GM12892 (cell line): ENCODE measurements at regions not wholly inside any gene's neighbourhood (a gene's known extent, or its start where the extent isn't known, plus 50 kb on each side); places are given as distances from the start of the nearest gene placed in this dataset.
"Not testable (repeated sequence)": the region's sequence is repeated elsewhere in the genome, so short reads cannot be mapped to it uniquely, and the experiment has no call there.

Experiments used
- DNase-seq: peaks from one replicate; pipeline ENCODE4 v3.0.0; 2011; ENCODE audit not compliant: insufficient read length
- FAIRE-seq: peaks from 2 replicates; lab custom pipeline; 2011; peaks lifted over from hg19 to GRCh38; lab: Jason Lieb, UNC
- POLR2A ChIP-seq: IDR thresholded peaks from 2 replicates; pipeline ENCODE4 v1.6.1; 2011; ENCODE audit warnings: low read depth, low read length, control low read depth
- POLR2AphosphoS5 ChIP-seq: IDR thresholded peaks from 2 replicates; pipeline ENCODE4 v1.6.1; 2011; ENCODE audit warnings: low read depth, low read length, control low read depth
- TAF1 ChIP-seq: IDR thresholded peaks from 2 replicates; pipeline ENCODE4 v1.6.1; 2011; ENCODE audit warnings: low read depth, mild to moderate bottlenecking, control low read depth, low read length, borderline replicate concordance

DNA sequence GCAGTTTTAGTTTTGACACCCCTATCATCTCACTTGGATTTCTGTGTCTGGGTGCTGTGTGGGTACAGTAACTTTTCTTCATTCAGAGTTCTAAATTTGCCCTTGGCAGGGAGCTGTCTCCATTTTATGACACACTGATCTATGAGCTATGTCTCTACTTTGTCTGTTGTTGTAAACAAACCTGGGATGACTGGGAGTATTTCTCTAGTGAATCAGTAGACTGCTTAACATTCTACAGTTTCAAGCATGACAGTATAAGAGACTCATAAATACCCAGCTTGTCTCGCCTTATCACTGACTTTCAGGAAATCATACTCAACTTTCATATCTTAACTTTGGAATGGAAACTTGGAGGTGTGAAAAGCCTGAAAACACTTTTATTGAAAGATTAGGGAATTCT is 212.1 kb upstream of the NUDT12 start:
- TF ChIP-seq POLR2A = no peak
- FAIRE-seq (no peak), DNase-seq (no peak)

DNA sequence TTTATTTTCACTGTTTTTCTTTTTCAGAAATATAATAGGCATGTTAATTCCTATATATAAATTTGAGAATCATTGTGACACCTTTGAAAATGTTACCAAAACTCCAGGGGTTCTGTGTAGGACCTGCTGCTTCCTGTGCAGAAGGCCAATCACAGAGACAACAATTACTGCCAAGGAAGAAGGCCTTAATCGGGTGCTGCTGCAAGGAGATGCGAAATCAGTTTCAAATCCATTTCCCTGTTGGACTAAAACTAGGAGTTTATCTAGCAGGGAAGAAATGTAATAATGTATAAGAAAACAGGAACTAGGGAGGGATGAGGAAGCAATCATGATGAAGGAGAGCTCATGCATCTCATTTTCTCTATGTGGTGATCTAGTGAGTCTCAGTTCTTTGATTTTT is 209.7 kb upstream of the NUDT12 start:
- no peak for FAIRE-seq
- DNase-seq = no peak

DNA sequence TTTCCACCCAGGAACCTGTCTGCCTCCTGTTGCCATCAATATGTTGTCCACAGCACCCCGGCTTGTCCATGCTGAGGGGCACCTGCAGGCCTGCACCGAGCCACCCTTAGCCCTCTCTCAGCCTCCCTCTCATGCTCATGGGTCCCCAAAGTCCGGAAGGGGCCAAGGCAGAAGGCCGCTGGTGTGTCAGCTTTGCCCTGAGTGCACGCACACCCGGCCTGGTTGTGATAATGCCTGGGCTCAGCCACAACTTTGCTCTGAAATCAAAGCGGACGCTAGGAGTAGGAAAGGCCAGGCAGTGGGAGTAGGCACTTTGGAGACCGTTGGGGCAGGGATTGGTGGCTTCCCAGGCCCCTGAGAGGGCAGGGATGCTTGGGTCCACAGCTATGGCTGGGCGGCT is 201.8 kb upstream of the NUDT12 start:
- DNase-seq (no peak), FAIRE-seq (no peak)
- TF ChIP-seq POLR2A (no peak), POLR2AphosphoS5 (no peak), TAF1 (no peak)

More for the DNA sequence above, 209.7 kb upstream of the NUDT12 start:
- TF ChIP-seq POLR2A (no peak), TAF1 (no peak), POLR2AphosphoS5 (no peak)

DNA sequence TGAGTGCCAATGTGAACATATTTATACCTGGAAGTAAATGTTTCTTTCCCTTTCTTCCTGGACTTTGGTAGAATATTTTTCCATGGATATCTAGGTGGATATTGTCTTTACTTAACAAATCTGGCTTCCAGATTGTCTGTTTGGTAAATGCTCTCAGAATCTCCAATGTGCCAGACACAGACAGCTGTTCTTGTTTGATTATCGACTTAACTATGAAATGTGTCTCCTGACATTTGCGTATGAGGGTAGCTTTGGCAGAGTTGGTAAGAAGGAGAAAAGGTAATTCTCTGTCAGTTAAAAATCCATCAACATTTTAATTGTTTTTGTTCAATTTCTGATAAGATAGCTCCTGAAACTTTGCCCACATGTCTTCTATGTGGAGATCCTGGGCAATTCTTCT is 196.4 kb upstream of the NUDT12 start:
- TF ChIP-seq POLR2A (no peak), TAF1 (no peak), POLR2AphosphoS5 (no peak)
- DNase-seq (no peak), FAIRE-seq (no peak)

DNA sequence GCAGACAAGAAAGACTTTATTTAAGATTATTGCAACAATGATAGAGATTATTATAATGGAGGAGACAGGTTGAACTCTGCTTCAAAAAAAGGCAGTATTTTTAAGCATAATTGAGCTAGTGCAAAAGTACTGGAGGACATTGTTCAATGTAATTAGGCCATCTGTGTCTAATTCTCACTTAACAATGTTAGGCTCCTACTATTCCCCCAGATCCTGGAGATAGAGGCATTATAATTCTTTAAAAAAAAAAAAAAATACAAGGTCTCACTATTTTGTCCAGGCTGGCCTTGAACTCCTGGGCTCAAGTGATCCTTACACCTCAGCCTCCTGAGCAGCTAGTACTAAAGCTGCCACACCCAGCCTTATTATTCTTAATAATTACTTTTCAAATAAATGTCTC is 193.4 kb upstream of the NUDT12 start:
- no peak for TF ChIP-seq POLR2A
- TF ChIP-seq POLR2AphosphoS5 = no peak
- no peak for TF ChIP-seq TAF1
- DNase-seq = no peak
- no peak for FAIRE-seq

DNA sequence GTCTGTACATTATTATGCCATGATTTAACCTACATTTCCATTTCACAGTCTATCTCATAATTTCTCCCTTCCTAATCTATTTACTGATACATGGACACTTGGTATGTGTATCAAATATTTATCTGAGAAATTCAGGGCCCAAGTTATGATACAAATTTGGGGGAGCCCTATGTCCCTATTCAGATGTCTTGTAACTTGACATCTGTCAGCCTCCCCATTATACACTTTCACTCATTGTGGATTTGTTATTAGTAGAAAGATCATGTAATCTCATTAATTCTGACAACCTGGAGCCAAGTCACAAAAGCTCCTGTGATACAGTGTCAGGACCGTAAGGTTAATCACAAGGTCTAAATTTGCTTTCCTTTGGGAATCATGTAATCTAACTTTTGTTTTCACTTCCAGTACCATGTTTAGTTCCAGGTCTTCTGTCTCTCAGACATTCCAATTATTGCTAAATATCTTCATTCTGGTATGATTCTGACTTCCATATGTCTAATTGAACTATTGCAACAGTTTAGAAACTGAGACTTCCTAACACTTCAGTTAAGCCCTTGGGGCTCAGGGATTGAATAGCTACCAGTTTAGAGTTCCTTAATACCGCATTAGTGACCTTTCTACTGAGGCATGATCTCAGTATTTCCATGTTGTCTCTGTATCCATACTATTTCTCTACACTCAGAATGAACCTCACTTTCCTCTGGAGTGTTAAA is 182.9 kb upstream of the NUDT12 start:
- DNase-seq = no peak
- TF ChIP-seq POLR2A (no peak), POLR2AphosphoS5 (no peak), TAF1 (no peak)
- no peak for FAIRE-seq

DNA sequence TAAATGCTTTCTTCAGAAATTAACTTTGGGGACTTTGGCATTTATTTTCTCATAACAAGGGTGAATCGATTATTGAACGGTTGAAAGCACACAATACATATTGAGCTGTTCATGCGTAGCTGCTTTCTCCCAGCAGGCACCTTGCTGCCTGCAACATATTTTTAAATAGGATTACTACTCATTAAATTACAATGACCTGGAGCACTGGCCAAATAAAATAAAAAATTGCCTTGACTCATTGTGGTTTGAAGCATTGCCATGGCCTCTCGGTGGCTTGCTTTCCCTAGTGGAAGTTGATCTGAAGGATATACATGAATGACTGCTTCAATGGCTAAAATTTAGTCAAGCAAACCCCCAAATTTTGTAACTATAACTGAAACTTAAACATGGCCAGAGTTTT is 181.6 kb upstream of the NUDT12 start:
- TF ChIP-seq POLR2AphosphoS5 (no peak), POLR2A (no peak), TAF1 (no peak)
- FAIRE-seq (no peak), DNase-seq (no peak)

DNA sequence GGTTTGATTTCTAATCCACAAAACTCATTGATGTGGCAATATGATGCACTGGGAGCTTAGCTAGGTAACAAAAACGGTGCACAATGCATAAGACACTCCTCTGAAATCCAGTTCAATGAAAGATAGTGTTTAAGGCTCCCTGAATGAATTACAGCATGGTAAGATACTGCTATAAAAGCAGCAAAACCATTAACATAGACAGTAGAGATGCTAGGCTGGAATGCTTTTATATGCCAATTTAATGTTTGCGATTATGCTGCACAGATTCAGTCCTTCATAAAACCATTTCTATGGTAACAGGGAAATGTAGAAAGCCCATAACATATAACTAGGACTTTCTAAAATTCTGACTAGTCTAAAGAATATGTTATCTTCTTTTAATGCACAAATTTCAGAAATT is 180.8 kb upstream of the NUDT12 start:
- DNase-seq = no peak
- FAIRE-seq = no peak
- TF ChIP-seq POLR2A (no peak), TAF1 (no peak), POLR2AphosphoS5 (no peak)

DNA sequence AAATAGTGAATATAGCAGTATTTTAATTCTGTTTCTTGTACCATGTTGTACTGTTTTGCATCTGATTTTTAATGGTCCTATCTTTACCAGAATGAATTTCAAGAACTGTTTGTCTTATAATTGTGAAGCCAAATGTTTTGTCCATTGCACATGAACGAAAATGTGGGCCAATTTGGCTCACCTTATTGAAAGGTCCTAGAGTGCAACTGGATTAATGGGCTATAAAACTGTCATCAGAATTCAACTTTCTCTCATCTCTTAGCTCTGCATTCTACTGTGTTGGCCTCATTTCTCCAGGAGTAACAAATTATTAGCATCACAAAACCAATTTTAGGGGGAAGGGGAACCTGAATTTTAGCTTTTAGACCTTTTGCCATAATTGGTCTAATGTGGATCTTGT is 179.4 kb upstream of the NUDT12 start:
- no peak for TF ChIP-seq POLR2A
- no peak for TF ChIP-seq POLR2AphosphoS5
- no peak for TF ChIP-seq TAF1
- DNase-seq (no peak), FAIRE-seq (no peak)

DNA sequence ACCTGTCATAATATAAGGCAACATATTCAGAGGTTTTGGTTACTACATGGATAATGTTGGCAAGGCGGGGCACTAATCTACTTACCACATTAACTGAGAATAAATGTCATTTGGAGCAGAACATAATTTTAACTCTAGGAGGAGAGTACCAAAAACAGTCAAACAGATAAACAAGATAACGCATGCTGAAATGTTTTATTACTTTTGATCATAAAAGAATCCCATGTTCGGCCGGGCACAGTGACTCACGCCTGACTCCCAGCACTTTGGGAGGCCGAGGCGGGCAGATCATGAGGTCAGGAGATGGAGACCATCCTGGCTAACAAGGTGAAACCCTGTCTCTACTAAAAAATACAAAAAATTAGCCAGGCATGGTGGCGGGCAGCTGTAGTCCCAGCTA is 173.8 kb upstream of the NUDT12 start:
- not testable (repeated sequence) for DNase-seq, FAIRE-seq

DNA sequence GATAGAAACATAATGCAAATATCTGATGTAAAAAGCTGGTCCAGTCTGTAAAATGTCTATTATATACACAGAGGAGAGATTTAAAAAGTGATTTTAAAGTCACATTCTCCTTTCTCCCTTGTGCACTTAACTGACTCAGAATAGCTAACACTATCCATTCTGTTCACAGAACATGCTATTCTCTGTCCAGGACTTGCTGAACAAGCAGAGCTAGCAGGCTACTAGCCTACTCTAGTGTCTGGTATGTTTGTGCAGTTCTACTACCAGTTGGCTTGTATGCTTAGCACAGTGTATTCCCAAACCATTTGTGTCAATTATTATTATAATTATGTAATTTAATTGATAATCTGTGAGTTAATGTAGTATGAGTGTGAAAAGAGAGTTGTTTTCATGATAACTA is 161.7 kb upstream of the NUDT12 start:
- no peak for TF ChIP-seq TAF1
- no peak for TF ChIP-seq POLR2AphosphoS5
- TF ChIP-seq POLR2A = no peak
- DNase-seq (no peak), FAIRE-seq (no peak)

DNA sequence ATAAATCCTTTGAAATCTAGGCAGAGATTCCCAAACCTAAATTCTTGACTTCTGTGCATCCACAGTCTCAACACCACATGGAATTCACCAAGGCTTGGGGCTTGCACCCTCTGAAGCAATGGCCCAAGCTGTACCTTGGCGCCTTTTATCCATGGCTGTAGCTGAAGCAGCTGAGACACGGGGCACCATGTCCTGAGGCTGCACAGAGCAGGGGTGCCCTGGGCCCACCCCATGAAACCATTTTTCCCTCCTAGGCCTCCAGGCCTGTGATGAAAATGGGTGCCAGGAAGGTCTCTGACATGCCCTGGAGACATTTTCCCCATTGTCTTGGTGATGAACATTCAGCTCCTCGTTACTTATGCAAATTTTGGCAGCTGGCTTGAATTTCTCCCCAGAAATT is 158.6 kb upstream of the NUDT12 start:
- DNase-seq = no peak
- no peak for FAIRE-seq
- no peak for TF ChIP-seq TAF1
- no peak for TF ChIP-seq POLR2AphosphoS5

DNA sequence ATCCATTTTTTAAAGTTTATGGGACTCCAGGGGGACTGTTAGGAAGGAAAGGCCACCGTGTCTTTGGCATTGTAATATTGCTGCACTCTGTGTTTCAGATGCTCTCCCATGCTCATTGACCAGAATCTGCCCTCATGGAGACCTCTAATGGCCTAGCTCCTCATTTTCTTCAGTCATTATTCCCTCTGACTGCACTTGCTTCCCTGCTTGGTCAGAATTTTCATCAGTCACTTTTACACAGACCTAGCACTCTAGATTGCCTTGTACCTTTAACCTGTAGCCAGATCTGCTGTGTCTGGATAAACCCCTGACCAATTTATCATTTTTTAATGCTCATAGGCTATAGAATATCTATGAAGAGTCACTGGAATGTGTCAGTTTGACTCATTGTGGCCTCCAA is 155.5 kb upstream of the NUDT12 start:
- no peak for TF ChIP-seq TAF1
- no peak for TF ChIP-seq POLR2AphosphoS5
- TF ChIP-seq POLR2A = no peak
- FAIRE-seq (no peak), DNase-seq (no peak)
